Transverse colon (tissue), 3 donors: ENCODE measurements at regions not wholly inside any gene's neighbourhood (a gene's known extent, or its start where the extent isn't known, plus 50 kb on each side); places are given as distances from the start of the nearest gene placed in this dataset.

ENCODE experiments used
- POLR2A ChIP-seq: fragments of 450-650 bp; IDR thresholded peaks from one replicate; pipeline ENCODE4 v1.6.1; 2016; ENCODE audit warnings: antibody characterized with exemption, mild to moderate bottlenecking, moderate library complexity
- TF ChIP-seq, protein P1 (sequence below), 5 experiments: fragments of 200-600 bp in 3 of 5; fragments of 450-650 bp in 2 of 5; sonication (generic) in 3 of 5; IDR thresholded peaks; 1 replicate in 2 of 5; 2 replicates in 3 of 5; pipeline ENCODE4 v1.5.1; 2016 to 2017; ENCODE audit warnings: antibody characterized with exemption in 5 of 5, inconsistent platforms in 3 of 5, mild to moderate bottlenecking in 2 of 5, moderate library complexity in 1 of 5

DNA sequence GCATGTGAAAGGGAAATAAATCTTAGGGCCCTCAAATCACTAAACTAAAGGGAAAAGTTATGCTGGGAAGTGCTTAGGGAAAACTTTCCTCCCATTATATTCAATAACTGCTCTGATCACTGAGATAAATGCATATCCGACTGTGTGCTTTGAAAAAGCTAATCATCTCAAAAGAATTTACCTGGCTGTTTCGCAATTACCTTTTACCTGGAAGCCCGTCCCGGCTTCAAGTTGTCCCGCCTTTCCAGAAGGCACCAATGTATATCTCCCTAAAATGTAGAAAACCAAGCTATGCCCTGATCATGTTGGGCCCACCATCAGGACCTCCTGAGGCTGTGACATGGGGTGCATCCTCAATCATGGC lies 394.6 kb upstream of the HSFY2 start:
- TF ChIP-seq, protein P1, sequence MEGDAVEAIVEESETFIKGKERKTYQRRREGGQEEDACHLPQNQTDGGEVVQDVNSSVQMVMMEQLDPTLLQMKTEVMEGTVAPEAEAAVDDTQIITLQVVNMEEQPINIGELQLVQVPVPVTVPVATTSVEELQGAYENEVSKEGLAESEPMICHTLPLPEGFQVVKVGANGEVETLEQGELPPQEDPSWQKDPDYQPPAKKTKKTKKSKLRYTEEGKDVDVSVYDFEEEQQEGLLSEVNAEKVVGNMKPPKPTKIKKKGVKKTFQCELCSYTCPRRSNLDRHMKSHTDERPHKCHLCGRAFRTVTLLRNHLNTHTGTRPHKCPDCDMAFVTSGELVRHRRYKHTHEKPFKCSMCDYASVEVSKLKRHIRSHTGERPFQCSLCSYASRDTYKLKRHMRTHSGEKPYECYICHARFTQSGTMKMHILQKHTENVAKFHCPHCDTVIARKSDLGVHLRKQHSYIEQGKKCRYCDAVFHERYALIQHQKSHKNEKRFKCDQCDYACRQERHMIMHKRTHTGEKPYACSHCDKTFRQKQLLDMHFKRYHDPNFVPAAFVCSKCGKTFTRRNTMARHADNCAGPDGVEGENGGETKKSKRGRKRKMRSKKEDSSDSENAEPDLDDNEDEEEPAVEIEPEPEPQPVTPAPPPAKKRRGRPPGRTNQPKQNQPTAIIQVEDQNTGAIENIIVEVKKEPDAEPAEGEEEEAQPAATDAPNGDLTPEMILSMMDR (IDR thresholded peaks at IDR 0.05), result no peak
- no peak for TF ChIP-seq POLR2A
